ENCODE measurements at regions not wholly inside any gene's neighbourhood (a gene's known extent, or its start where the extent isn't known, plus 50 kb on each side); places are given as distances from the start of the nearest gene placed in this dataset.

- TF ChIP-seq, protein P1, sequence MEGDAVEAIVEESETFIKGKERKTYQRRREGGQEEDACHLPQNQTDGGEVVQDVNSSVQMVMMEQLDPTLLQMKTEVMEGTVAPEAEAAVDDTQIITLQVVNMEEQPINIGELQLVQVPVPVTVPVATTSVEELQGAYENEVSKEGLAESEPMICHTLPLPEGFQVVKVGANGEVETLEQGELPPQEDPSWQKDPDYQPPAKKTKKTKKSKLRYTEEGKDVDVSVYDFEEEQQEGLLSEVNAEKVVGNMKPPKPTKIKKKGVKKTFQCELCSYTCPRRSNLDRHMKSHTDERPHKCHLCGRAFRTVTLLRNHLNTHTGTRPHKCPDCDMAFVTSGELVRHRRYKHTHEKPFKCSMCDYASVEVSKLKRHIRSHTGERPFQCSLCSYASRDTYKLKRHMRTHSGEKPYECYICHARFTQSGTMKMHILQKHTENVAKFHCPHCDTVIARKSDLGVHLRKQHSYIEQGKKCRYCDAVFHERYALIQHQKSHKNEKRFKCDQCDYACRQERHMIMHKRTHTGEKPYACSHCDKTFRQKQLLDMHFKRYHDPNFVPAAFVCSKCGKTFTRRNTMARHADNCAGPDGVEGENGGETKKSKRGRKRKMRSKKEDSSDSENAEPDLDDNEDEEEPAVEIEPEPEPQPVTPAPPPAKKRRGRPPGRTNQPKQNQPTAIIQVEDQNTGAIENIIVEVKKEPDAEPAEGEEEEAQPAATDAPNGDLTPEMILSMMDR (conservative IDR thresholded peaks at IDR 0.05), result no peak
- TF ChIP-seq ZFX (IDR thresholded peaks at IDR 0.05), result no peak
Measured at GRCh38 chr1:147444381-147444780, 96.9 kb upstream of the BCL9 start.

Data from C4-2B (cell line).